WTC11 (cell line): ENCODE measurements at regions not wholly inside any gene's neighbourhood (a gene's known extent, or its start where the extent isn't known, plus 50 kb on each side); places are given as distances from the start of the nearest gene placed in this dataset.

Source experiments
- ATF3 ChIP-seq: sonication (generic); formaldehyde crosslinking; conservative IDR thresholded peaks from 2 replicates; pipeline ENCODE4 v1.8.1; 2022; ENCODE audit warnings: mild to moderate bottlenecking, missing genetic modification reagents
- CTCF ChIP-seq: fragments of 200-600 bp; IDR thresholded peaks from 2 replicates; pipeline ENCODE4 v1.8.0; 2022; ENCODE audit warnings: antibody characterized with exemption
- ESRRA ChIP-seq: sonication (generic); formaldehyde crosslinking; IDR thresholded peaks from 2 replicates; pipeline ENCODE4 v1.8.1; 2022; ENCODE audit warnings: mild to moderate bottlenecking, missing genetic modification reagents, borderline replicate concordance
- MAX ChIP-seq: sonication (generic); formaldehyde crosslinking; IDR thresholded peaks from 2 replicates; pipeline ENCODE4 v1.8.0; 2022; ENCODE audit warnings: mild to moderate bottlenecking, missing genetic modification reagents
- USF2 ChIP-seq: sonication (generic); formaldehyde crosslinking; IDR thresholded peaks from 2 replicates; pipeline ENCODE4 v1.8.1; 2023; ENCODE audit warnings: mild to moderate bottlenecking, missing genetic modification reagents, moderate library complexity

DNA sequence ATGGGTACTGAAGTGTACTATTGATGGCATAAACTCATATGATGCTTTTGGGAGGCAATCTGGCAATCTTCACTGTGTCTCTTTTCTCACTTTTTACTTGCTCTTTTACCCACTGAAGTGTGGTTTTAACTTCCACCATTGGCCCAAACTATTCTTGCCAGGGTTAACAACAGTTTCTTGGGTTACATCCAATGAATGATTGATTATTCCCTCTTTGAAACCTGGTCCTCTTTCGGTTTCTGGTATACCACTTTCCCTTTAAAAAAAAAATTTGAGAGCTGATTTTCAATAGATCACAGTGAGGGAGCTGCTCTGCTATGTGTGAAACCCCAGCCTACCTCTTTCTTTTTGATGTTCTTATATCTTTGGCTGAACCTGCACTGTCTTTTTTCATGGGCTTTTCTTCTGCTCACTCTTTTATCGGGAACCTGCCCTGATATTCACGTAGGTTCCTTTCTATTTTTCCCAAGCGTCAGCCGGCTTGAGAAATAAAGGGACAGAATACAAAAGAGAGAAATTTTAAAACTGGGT, 56.1 kb upstream of the OR4E1 start:
- TF ChIP-seq CTCF (no peak), MAX (no peak), USF2 (no peak), ATF3 (no peak), ESRRA (CRISPR knock-in tag) (no peak)
